ENCODE measurements at regions not wholly inside any gene's neighbourhood (a gene's known extent, or its start where the extent isn't known, plus 50 kb on each side); places are given as distances from the start of the nearest gene placed in this dataset.

GRCh38 chr15:47983533-47983932, 137.3 kb upstream of the SLC24A5 start:
- no peak for DNase-seq (ENCODE audit: low spot score)
- intact Hi-C loops (cut with DNase I): no loop called here

- intact Hi-C loops (cut with DNase I): loop anchor here in 1 of 2 donors (5.0 kb wide), 1 partner anchor 788 kb away; no protein-coding TSS in a partner anchor
- DNase-seq (ENCODE audit: low spot score): no peak
These were observed 135.2 kb upstream of the SLC24A5 start for GRCh38 chr15:47985568-47985967.

- intact Hi-C loops (cut with DNase I): loop anchor here in 1 of 2 donors (5.0 kb wide), 1 partner anchor 790 kb away; no protein-coding TSS in a partner anchor
- no peak for DNase-seq (ENCODE audit: low spot score)
These were observed 133.3 kb upstream of the SLC24A5 start for GRCh38 chr15:47987461-47987860.

GRCh38 chr15:47987908-47988532, 132.8 kb upstream of the SLC24A5 start:
- no peak for DNase-seq (ENCODE audit: low spot score)
- intact Hi-C loops (cut with DNase I): loop anchor here in 1 of 2 donors (5.0 kb wide), 1 partner anchor 791 kb away; no protein-coding TSS in a partner anchor

GRCh38 chr15:47988564-47988963, 132.2 kb upstream of the SLC24A5 start:
- intact Hi-C loops (cut with DNase I): loop anchor here in 1 of 2 donors (5.0 kb wide), 1 partner anchor 791 kb away; no protein-coding TSS in a partner anchor
- no peak for DNase-seq (ENCODE audit: low spot score)

GRCh38 chr15:47990821-47991220, 130.0 kb upstream of the SLC24A5 start:
- intact Hi-C loops (cut with DNase I): loop anchor here in 1 of 2 donors (10.0 kb wide), 1 partner anchor 796 kb away; no protein-coding TSS in a partner anchor
- no peak for DNase-seq (ENCODE audit: low spot score)

- DNase-seq (ENCODE audit: low spot score): no peak
- intact Hi-C loops (cut with DNase I): loop anchor here in 1 of 2 donors (10.0 kb wide), 1 partner anchor 797 kb away; no protein-coding TSS in a partner anchor
These were observed 129.4 kb upstream of the SLC24A5 start for GRCh38 chr15:47991357-47991756.

- no peak for DNase-seq (ENCODE audit: low spot score)
- intact Hi-C loops (cut with DNase I): loop anchor here in 1 of 2 donors (10.0 kb wide), 1 partner anchor 798 kb away; no protein-coding TSS in a partner anchor
These were observed 127.7 kb upstream of the SLC24A5 start for GRCh38 chr15:47993051-47993450.

- intact Hi-C loops (cut with DNase I): loop anchor here in 1 of 2 donors (10.0 kb wide), 1 partner anchor 803 kb away; no protein-coding TSS in a partner anchor
- DNase-seq (ENCODE audit: low spot score): no peak
These were observed 123.4 kb upstream of the SLC24A5 start for GRCh38 chr15:47997195-47998080.

- DNase-seq (ENCODE audit: low spot score): no peak
- intact Hi-C loops (cut with DNase I): loop anchor here in 1 of 2 donors (10.0 kb wide), 1 partner anchor 804 kb away; no protein-coding TSS in a partner anchor
These were observed 122.2 kb upstream of the SLC24A5 start for GRCh38 chr15:47998619-47999019.

GRCh38 chr15:48001393-48002039, 119.3 kb upstream of the SLC24A5 start:
- no peak for DNase-seq (ENCODE audit: low spot score)
- intact Hi-C loops (cut with DNase I): no loop called here

- intact Hi-C loops (cut with DNase I): no loop called here
- DNase-seq (ENCODE audit: low spot score): no peak
These were observed 118.0 kb upstream of the SLC24A5 start for GRCh38 chr15:48002767-48003166.

- no peak for DNase-seq (ENCODE audit: low spot score)
- intact Hi-C loops (cut with DNase I): no loop called here
These were observed 117.3 kb upstream of the SLC24A5 start for GRCh38 chr15:48003441-48003840.

- intact Hi-C loops (cut with DNase I): no loop called here
These were observed 115.7 kb upstream of the SLC24A5 start for GRCh38 chr15:48005077-48005476.

GRCh38 chr15:48006031-48006511, 114.7 kb upstream of the SLC24A5 start:
- DNase-seq (ENCODE audit: low spot score): no peak
- intact Hi-C loops (cut with DNase I): no loop called here

More at GRCh38 chr15:48005077-48005476, 115.7 kb upstream of the SLC24A5 start:
- DNase-seq (ENCODE audit: low spot score): no peak

- intact Hi-C loops (cut with DNase I): loop anchor here in 1 of 2 donors (5.0 kb wide), 1 partner anchor 1458 kb away; no protein-coding TSS in a partner anchor
- no peak for DNase-seq (ENCODE audit: low spot score)
These were observed 110.5 kb upstream of the SLC24A5 start for GRCh38 chr15:48010316-48010715.

GRCh38 chr15:48012191-48012590, 108.6 kb upstream of the SLC24A5 start:
- DNase-seq (ENCODE audit: low spot score): no peak
- intact Hi-C loops (cut with DNase I): loop anchor here in 1 of 2 donors (5.0 kb wide), 1 partner anchor 1460 kb away; no protein-coding TSS in a partner anchor

- intact Hi-C loops (cut with DNase I): no loop called here
- no peak for DNase-seq (ENCODE audit: low spot score)
These were observed 103.9 kb upstream of the SLC24A5 start for GRCh38 chr15:48016865-48017264.

GRCh38 chr15:48017747-48018146, 103.0 kb upstream of the SLC24A5 start:
- intact Hi-C loops (cut with DNase I): no loop called here
- DNase-seq (ENCODE audit: low spot score): no peak

All from posterior vena cava (tissue), 2 donors.